ENCODE measurements at regions not wholly inside any gene's neighbourhood (a gene's known extent, or its start where the extent isn't known, plus 50 kb on each side); places are given as distances from the start of the nearest gene placed in this dataset.
"Not testable (repeated sequence)": the region's sequence is repeated elsewhere in the genome, so short reads cannot be mapped to it uniquely, and the experiment has no call there.

DNA sequence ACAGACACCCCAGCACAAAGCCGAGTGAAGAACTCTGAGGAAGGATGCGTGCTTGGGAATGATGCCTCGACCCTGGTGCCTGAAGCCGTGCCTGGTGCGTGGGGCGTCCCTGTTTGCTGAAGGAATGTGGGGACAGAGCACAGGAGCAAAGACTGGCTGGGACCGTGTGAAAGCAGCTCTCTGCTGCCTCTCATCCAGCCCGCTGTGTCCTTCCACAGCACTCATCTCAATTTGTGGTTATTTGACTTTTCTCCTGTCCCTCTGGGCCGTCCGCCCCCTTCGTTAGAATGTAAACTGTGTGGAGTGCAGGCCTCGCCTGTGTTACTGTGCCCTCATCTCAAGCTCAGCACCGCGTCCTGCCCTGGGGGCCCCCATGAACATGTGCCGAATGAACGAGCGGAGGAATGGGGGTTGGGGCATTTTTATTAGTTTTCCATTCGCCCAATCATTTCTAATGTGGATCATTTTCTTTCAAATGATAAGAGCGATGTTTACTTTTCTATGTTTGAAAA lies 155.5 kb downstream of the NPIPB11 start:
- H3K36me3 Mint-ChIP-seq (ENCODE audit: insufficient read depth); ATAC-seq (replicated peaks; ENCODE audit: extremely low read depth, poor library complexity, severe bottlenecking); H3K4me3 Mint-ChIP-seq: not testable (repeated sequence)

GRCh38 chr16:29250469-29250868 lies 156.0 kb downstream of the NPIPB11 start:
- H3K9me3 Mint-ChIP-seq; DNase-seq (ENCODE audit: low spot score in 2 of 2): not testable (repeated sequence)

More for the DNA sequence above, 155.5 kb downstream of the NPIPB11 start:
- H3K9me3 Mint-ChIP-seq; H3K27me3 Mint-ChIP-seq; DNase-seq (ENCODE audit: low spot score in 2 of 2); H3K27ac Mint-ChIP-seq (ENCODE audit: low read depth): not testable (repeated sequence)
- peaks cover 35% of the 10 kb centered on the region for H3K4me1 Mint-ChIP-seq

GRCh38 chr16:29248940-29249318 lies 157.6 kb downstream of the NPIPB11 start:
- H3K9me3 Mint-ChIP-seq = not testable (repeated sequence)

More at GRCh38 chr16:29250469-29250868, 156.0 kb downstream of the NPIPB11 start:
- H3K27ac Mint-ChIP-seq (ENCODE audit: low read depth); ATAC-seq (replicated peaks; ENCODE audit: extremely low read depth, poor library complexity, severe bottlenecking); H3K4me3 Mint-ChIP-seq; H3K27me3 Mint-ChIP-seq; H3K36me3 Mint-ChIP-seq (ENCODE audit: insufficient read depth): not testable (repeated sequence)
- peaks cover 35% of the 10 kb centered on the region for H3K4me1 Mint-ChIP-seq

GRCh38 chr16:29248306-29248939 lies 158.1 kb downstream of the NPIPB11 start:
- Mint-ChIP-seq H3K4me1 (peaks cover 33% of the 10 kb centered on the region), H3K27ac (ENCODE audit: low read depth) (peak overlapping the region; percentile 94)

More at GRCh38 chr16:29248940-29249318, 157.6 kb downstream of the NPIPB11 start:
- H3K27me3 Mint-ChIP-seq; ATAC-seq (replicated peaks; ENCODE audit: extremely low read depth, poor library complexity, severe bottlenecking); H3K36me3 Mint-ChIP-seq (ENCODE audit: insufficient read depth); DNase-seq (ENCODE audit: low spot score in 2 of 2): not testable (repeated sequence)
- peak overlapping the region; percentile 67 for H3K4me3 Mint-ChIP-seq
- peak overlapping the region; percentile 94 for H3K27ac Mint-ChIP-seq (ENCODE audit: low read depth)
- H3K4me1 Mint-ChIP-seq = peaks cover 35% of the 10 kb centered on the region

DNA sequence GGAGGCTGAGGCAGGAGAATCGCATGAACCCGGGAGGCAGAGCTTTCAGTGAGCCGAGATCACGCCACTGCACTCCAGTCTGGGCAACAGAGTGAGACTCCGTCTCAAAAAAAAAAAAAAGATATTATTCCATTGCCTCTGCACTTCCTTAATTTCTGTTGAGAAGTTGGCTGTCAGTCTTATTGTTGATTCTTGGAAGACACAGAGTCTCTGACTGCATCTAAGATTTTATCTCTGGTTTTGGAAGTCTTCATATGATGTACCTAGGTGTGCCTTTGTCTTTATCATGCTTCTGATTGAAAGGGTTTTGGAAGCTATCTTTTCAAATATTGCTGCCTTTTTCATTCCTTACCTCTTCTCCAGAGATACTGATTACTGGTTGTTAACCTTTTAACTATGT lies 160.4 kb downstream of the NPIPB11 start:
- not testable (repeated sequence) for H3K27me3 Mint-ChIP-seq; H3K4me3 Mint-ChIP-seq; DNase-seq (ENCODE audit: low spot score in 2 of 2); H3K36me3 Mint-ChIP-seq (ENCODE audit: insufficient read depth); H3K9me3 Mint-ChIP-seq; H3K27ac Mint-ChIP-seq (ENCODE audit: low read depth); ATAC-seq (replicated peaks; ENCODE audit: extremely low read depth, poor library complexity, severe bottlenecking)
- H3K4me1 Mint-ChIP-seq = peaks cover 36% of the 10 kb centered on the region

More at GRCh38 chr16:29248306-29248939, 158.1 kb downstream of the NPIPB11 start:
- not testable (repeated sequence) for H3K9me3 Mint-ChIP-seq; H3K36me3 Mint-ChIP-seq (ENCODE audit: insufficient read depth); H3K27me3 Mint-ChIP-seq; DNase-seq (ENCODE audit: low spot score in 2 of 2)
- peak; percentile 86 for ATAC-seq (replicated peaks; ENCODE audit: extremely low read depth, poor library complexity, severe bottlenecking)
- peak overlapping the region; percentile 67 for H3K4me3 Mint-ChIP-seq

DNA sequence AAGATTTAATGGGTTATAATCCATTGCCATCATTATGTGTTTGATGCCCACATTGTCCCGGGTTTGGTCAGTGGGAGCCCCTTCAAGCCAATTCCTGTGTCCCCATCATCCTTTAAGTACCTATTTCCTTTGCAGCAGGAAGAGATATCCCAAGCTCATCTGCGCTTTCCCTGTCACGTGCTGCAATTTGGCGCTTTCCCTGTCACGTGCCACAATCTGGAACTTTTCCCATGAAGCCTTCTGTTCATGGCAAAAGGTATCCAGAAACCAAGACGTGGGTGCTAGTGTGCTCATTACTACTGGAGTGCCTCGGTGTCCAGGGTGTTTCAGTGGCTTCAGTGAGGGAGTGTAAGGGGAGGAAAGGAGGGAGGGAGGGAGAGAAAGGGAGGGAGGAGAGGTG lies 168.5 kb downstream of the NPIPB11 start:
- Mint-ChIP-seq H3K4me1 (peaks cover 8% of the 10 kb centered on the region), H3K27ac (ENCODE audit: low read depth) (no peak overlapping the region), H3K4me3 (no peak overlapping the region), H3K36me3 (ENCODE audit: insufficient read depth) (peaks cover 3% of the 10 kb centered on the region), H3K27me3 (no peaks in the 10 kb centered on the region), H3K9me3 (no peaks in the 10 kb centered on the region)
- DNase-seq (ENCODE audit: low spot score in 2 of 2) = no peak
- no peak for ATAC-seq (replicated peaks; ENCODE audit: extremely low read depth, poor library complexity, severe bottlenecking)

DNA sequence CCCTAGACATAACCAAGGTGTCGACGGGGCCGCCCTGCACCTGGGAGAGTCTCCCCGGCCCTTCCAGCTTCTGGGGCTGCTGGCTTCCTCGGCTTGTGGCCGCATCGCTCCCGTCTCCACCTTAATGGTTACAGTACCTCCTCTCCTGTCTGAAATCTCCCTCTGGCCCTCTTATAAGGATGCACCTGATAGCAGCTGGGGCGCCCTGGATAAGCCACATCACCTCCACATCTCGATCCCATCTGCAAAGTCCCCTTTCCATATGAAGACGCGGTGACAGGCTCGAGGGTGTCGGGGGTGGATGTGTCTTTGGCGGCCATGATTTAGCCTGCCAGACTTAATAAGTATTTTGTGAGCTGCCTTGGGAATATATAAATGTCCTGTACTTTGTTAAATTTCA lies 169.0 kb downstream of the NPIPB11 start:
- ATAC-seq (replicated peaks; ENCODE audit: extremely low read depth, poor library complexity, severe bottlenecking); H3K9me3 Mint-ChIP-seq; DNase-seq (ENCODE audit: low spot score in 2 of 2); H3K4me3 Mint-ChIP-seq; H3K27me3 Mint-ChIP-seq; H3K27ac Mint-ChIP-seq (ENCODE audit: low read depth); H3K4me1 Mint-ChIP-seq; H3K36me3 Mint-ChIP-seq (ENCODE audit: insufficient read depth): not testable (repeated sequence)

DNA sequence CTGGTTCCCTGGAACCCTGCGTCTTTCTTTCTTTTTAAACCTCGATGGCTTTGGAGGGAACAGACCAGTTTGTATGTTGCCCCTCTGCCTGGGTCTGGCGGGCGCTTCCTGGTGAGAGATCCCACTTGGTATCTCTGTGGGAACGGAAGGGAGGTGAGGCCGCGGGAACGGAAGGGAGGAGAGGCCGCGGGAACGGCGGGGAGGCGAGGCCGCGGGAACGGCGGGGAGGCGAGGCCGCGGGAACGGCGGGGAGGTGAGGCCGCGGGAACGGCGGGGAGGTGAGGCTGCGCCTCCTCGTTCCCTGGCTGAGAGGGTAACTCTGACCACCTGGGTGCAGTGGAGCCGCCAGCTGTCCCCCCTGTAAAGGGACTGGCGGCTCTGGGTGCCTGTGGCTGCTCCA lies 169.5 kb downstream of the NPIPB11 start:
- H3K9me3 Mint-ChIP-seq; H3K36me3 Mint-ChIP-seq (ENCODE audit: insufficient read depth); H3K27ac Mint-ChIP-seq (ENCODE audit: low read depth); H3K4me1 Mint-ChIP-seq; H3K4me3 Mint-ChIP-seq; H3K27me3 Mint-ChIP-seq; ATAC-seq (replicated peaks; ENCODE audit: extremely low read depth, poor library complexity, severe bottlenecking); DNase-seq (ENCODE audit: low spot score in 2 of 2): not testable (repeated sequence)

GRCh38 chr16:29235836-29236370 lies 170.6 kb downstream of the NPIPB11 start:
- not testable (repeated sequence) for ATAC-seq (replicated peaks; ENCODE audit: extremely low read depth, poor library complexity, severe bottlenecking)

GRCh38 chr16:29234536-29235275 lies 171.8 kb downstream of the NPIPB11 start:
- not testable (repeated sequence) for H3K9me3 Mint-ChIP-seq; DNase-seq (ENCODE audit: low spot score in 2 of 2); ATAC-seq (replicated peaks; ENCODE audit: extremely low read depth, poor library complexity, severe bottlenecking); H3K27me3 Mint-ChIP-seq; H3K36me3 Mint-ChIP-seq (ENCODE audit: insufficient read depth); H3K4me3 Mint-ChIP-seq; H3K4me1 Mint-ChIP-seq
- peak overlapping the region; percentile 71 for H3K27ac Mint-ChIP-seq (ENCODE audit: low read depth)

More at GRCh38 chr16:29235836-29236370, 170.6 kb downstream of the NPIPB11 start:
- H3K27me3 Mint-ChIP-seq; H3K4me1 Mint-ChIP-seq; H3K27ac Mint-ChIP-seq (ENCODE audit: low read depth); H3K36me3 Mint-ChIP-seq (ENCODE audit: insufficient read depth); H3K9me3 Mint-ChIP-seq; H3K4me3 Mint-ChIP-seq; DNase-seq (ENCODE audit: low spot score in 2 of 2): not testable (repeated sequence)

GRCh38 chr16:29233705-29234404 lies 172.7 kb downstream of the NPIPB11 start:
- H3K9me3 Mint-ChIP-seq; H3K4me3 Mint-ChIP-seq; DNase-seq (ENCODE audit: low spot score in 2 of 2); H3K4me1 Mint-ChIP-seq; H3K27me3 Mint-ChIP-seq; ATAC-seq (replicated peaks; ENCODE audit: extremely low read depth, poor library complexity, severe bottlenecking); H3K36me3 Mint-ChIP-seq (ENCODE audit: insufficient read depth): not testable (repeated sequence)
- H3K27ac Mint-ChIP-seq (ENCODE audit: low read depth) = peak overlapping the region; percentile 71
